A673 (cell line): ENCODE measurements at regions not wholly inside any gene's neighbourhood (a gene's known extent, or its start where the extent isn't known, plus 50 kb on each side); places are given as distances from the start of the nearest gene placed in this dataset.

Experiments
- EZH2 ChIP-seq: fragments of 200-600 bp; sonication (generic); IDR thresholded peaks from 2 replicates; pipeline ENCODE4 v1.6.1; 2017; ENCODE audit warnings: borderline replicate concordance, low read depth, mild to moderate bottlenecking, mixed read lengths, antibody characterized with exemption, low read length; ENCODE audit not compliant: poor library complexity, severe bottlenecking
- TF ChIP-seq, protein P1 (sequence below): fragments of 300-800, 200-600 bp; sonication (generic); conservative IDR thresholded peaks from 2 replicates; pipeline ENCODE4 v1.5.1; 2017; ENCODE audit warnings: low read depth, mild to moderate bottlenecking, antibody characterized with exemption, low read length, moderate library complexity, mixed read lengths

- TF ChIP-seq EZH2 = no peak
- TF ChIP-seq, protein P1, sequence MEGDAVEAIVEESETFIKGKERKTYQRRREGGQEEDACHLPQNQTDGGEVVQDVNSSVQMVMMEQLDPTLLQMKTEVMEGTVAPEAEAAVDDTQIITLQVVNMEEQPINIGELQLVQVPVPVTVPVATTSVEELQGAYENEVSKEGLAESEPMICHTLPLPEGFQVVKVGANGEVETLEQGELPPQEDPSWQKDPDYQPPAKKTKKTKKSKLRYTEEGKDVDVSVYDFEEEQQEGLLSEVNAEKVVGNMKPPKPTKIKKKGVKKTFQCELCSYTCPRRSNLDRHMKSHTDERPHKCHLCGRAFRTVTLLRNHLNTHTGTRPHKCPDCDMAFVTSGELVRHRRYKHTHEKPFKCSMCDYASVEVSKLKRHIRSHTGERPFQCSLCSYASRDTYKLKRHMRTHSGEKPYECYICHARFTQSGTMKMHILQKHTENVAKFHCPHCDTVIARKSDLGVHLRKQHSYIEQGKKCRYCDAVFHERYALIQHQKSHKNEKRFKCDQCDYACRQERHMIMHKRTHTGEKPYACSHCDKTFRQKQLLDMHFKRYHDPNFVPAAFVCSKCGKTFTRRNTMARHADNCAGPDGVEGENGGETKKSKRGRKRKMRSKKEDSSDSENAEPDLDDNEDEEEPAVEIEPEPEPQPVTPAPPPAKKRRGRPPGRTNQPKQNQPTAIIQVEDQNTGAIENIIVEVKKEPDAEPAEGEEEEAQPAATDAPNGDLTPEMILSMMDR = no peak
Measured at GRCh38 chr13:70363991-70364390, 255.7 kb upstream of the KLHL1 start.
